CD4-positive, alpha-beta T cell treated with Interleukin-2 at 100 ng/mL for 4 hours (primary cell): ENCODE measurements at regions not wholly inside any gene's neighbourhood (a gene's known extent, or its start where the extent isn't known, plus 50 kb on each side); places are given as distances from the start of the nearest gene placed in this dataset.

Source experiments
- DNase-seq: peaks from one replicate; pipeline ENCODE4 v3.0.0-alpha.2; 2020; ENCODE audit warnings: low spot score

- DNase-seq, result no peak
These were observed 491.6 kb downstream of the MIAT start for GRCh38 chr22:27148886-27149470.

- no peak for DNase-seq
These were observed 492.6 kb downstream of the MIAT start for GRCh38 chr22:27149921-27150543.

GRCh38 chr22:27150544-27150941, 493.2 kb downstream of the MIAT start:
- DNase-seq, result no peak

GRCh38 chr22:27151407-27151806, 494.0 kb downstream of the MIAT start:
- DNase-seq, result no peak

- DNase-seq, result no peak
These were observed 494.6 kb downstream of the MIAT start for GRCh38 chr22:27152033-27152432.

- no peak for DNase-seq
These were observed 495.5 kb downstream of the MIAT start for GRCh38 chr22:27152883-27153282.

- DNase-seq, result no peak
These were observed 496.0 kb downstream of the MIAT start for GRCh38 chr22:27153386-27153785.

GRCh38 chr22:27154717-27155116, 497.3 kb downstream of the MIAT start:
- no peak for DNase-seq

- DNase-seq, result no peak
These were observed 499.6 kb downstream of the MIAT start for GRCh38 chr22:27156821-27157489.

GRCh38 chr22:27157666-27158370, 500.4 kb downstream of the MIAT start:
- DNase-seq, result no peak

GRCh38 chr22:27159016-27159415, 501.6 kb downstream of the MIAT start:
- no peak for DNase-seq

- DNase-seq, result no peak
These were observed 502.4 kb downstream of the MIAT start for GRCh38 chr22:27159716-27160295.

- DNase-seq, result no peak
These were observed 506.1 kb downstream of the MIAT start for GRCh38 chr22:27163162-27164137.

- DNase-seq, result no peak
These were observed 507.6 kb downstream of the MIAT start for GRCh38 chr22:27164781-27165503.

- no peak for DNase-seq
These were observed 511.3 kb downstream of the MIAT start for GRCh38 chr22:27168681-27169080.

- DNase-seq, result no peak
These were observed 513.1 kb downstream of the MIAT start for GRCh38 chr22:27170491-27170890.

GRCh38 chr22:27171212-27171611, 513.8 kb downstream of the MIAT start:
- no peak for DNase-seq

- no peak for DNase-seq
These were observed 516.1 kb downstream of the MIAT start for GRCh38 chr22:27173530-27173929.

- DNase-seq, result no peak
These were observed 517.8 kb downstream of the MIAT start for GRCh38 chr22:27175021-27175838.

- no peak for DNase-seq
These were observed 518.6 kb downstream of the MIAT start for GRCh38 chr22:27175974-27176373.
